Keratinocyte (primary cell): ENCODE measurements at regions not wholly inside any gene's neighbourhood (a gene's known extent, or its start where the extent isn't known, plus 50 kb on each side); places are given as distances from the start of the nearest gene placed in this dataset.

Experiments
- DNase-seq: peaks from one replicate; pipeline ENCODE4 v3.0.0-alpha.2; 2011; ENCODE audit warnings: low read depth, missing footprints, low spot score
- FAIRE-seq: peaks from 2 replicates; lab custom pipeline; 2011; peaks lifted over from hg19 to GRCh38; lab: Jason Lieb, UNC
- H2AFZ ChIP-seq: 2 replicates; pipeline ENCODE4 v1.6.0; 2012; ENCODE audit warnings: low read length, control low read depth, inconsistent platforms; ENCODE audit not compliant: control insufficient read depth
- H3K27ac ChIP-seq: 2 replicates; pipeline ENCODE4 v1.5.1; 2011; ENCODE audit warnings: low read length; ENCODE audit not compliant: control insufficient read depth, insufficient read depth
- H3K27me3 ChIP-seq: 3 replicates; pipeline ENCODE4 v1.6.0; 2011; ENCODE audit warnings: low read length; ENCODE audit not compliant: control insufficient read depth, insufficient read depth; ENCODE audit errors: extremely low read depth
- H3K36me3 ChIP-seq, 2 experiments: 2 replicates in 1 of 2; 3 replicates in 1 of 2; pipeline ENCODE4 v1.5.1; 2011; ENCODE audit warnings: low read length in 2 of 2, mild to moderate bottlenecking in 1 of 2; ENCODE audit not compliant: control insufficient read depth in 2 of 2, insufficient read depth in 2 of 2; ENCODE audit errors: extremely low read depth in 1 of 2
- H3K4me1 ChIP-seq: 3 replicates; pipeline ENCODE4 v1.5.1; 2011; ENCODE audit warnings: low read length; ENCODE audit not compliant: control insufficient read depth, insufficient read depth; ENCODE audit errors: extremely low read depth
- H3K4me2 ChIP-seq: 3 replicates; pipeline ENCODE4 v1.6.0; 2011; ENCODE audit warnings: low read depth, low read length; ENCODE audit not compliant: control insufficient read depth, insufficient read depth; ENCODE audit errors: extremely low read depth
- H3K4me3 ChIP-seq, 3 experiments: fragments of 200-600 bp in 1 of 3; sonication (generic) in 1 of 3; 2 replicates in 2 of 3; 3 replicates in 1 of 3; pipeline ENCODE4 v1.5.1; 2011 to 2016; ENCODE audit warnings: low read length in 3 of 3, mild to moderate bottlenecking in 3 of 3, control low read depth in 2 of 3, inconsistent platforms in 1 of 3, low read depth in 1 of 3, mixed read lengths in 1 of 3, mixed run types in 1 of 3, moderate library complexity in 1 of 3; ENCODE audit not compliant: control insufficient read depth in 2 of 3, insufficient read depth in 2 of 3; ENCODE audit errors: extremely low read depth in 1 of 3
- H3K79me2 ChIP-seq: 2 replicates; pipeline ENCODE4 v1.6.0; 2012; ENCODE audit warnings: low read length; ENCODE audit not compliant: control insufficient read depth, insufficient read depth
- H3K9ac ChIP-seq: 3 replicates; pipeline ENCODE4 v1.6.0; 2011; ENCODE audit warnings: low read length; ENCODE audit not compliant: control insufficient read depth, insufficient read depth; ENCODE audit errors: extremely low read depth
- H3K9me1 ChIP-seq: 3 replicates; pipeline ENCODE4 v1.6.0; 2011; ENCODE audit warnings: low read length; ENCODE audit not compliant: control insufficient read depth, insufficient read depth; ENCODE audit errors: extremely low read depth
- H3K9me3 ChIP-seq: 2 replicates; pipeline ENCODE4 v1.5.1; 2012; ENCODE audit warnings: low read depth, low read length; ENCODE audit not compliant: control insufficient read depth
- H4K20me1 ChIP-seq: 3 replicates; pipeline ENCODE4 v1.6.0; 2011; ENCODE audit warnings: low read length; ENCODE audit not compliant: control insufficient read depth, insufficient read depth; ENCODE audit errors: extremely low read depth
- CTCF ChIP-seq, 3 experiments: IDR thresholded peaks in 1 of 3; conservative IDR thresholded peaks in 1 of 3; optimal IDR thresholded peaks in 1 of 3; 2 replicates in 2 of 3; 3 replicates in 1 of 3; pipeline versions ENCODE3 to v1.5.1; 2011; ENCODE audit warnings: low read length in 3 of 3, mild to moderate bottlenecking in 3 of 3, moderate library complexity in 2 of 3, control low read depth in 1 of 3, inconsistent platforms in 1 of 3; ENCODE audit not compliant: insufficient read depth in 2 of 3; ENCODE audit errors: extremely low read depth in 1 of 3
- EZH2 ChIP-seq: IDR thresholded peaks from one replicate; pipeline ENCODE4 v1.6.1; 2012; ENCODE audit warnings: inconsistent platforms, mild to moderate bottlenecking, low read length, moderate library complexity
- dilution Hi-C: fragments of 300-500 bp; cut with MboI; formaldehyde crosslinking; loops from one replicate; pipeline ENCODE4 v1.7.0; 2020; ENCODE audit warnings: low sequenced_read_pairs; ENCODE audit not compliant: extremely low pct_ligation_motif_present

GRCh38 chr6:105621564-105622175 is 218.8 kb upstream of the PREP start:
- H3K9ac ChIP-seq, result no peak overlapping the region
- H3K4me1 ChIP-seq, result peaks cover 8% of the 10 kb centered on the region
- no peaks in the 10 kb centered on the region for H3K9me3 ChIP-seq
- TF ChIP-seq EZH2 (no peak), CTCF (optimal IDR thresholded peaks at IDR 0.05 in 1 of 3, IDR thresholded peaks at IDR 0.05 in 1 of 3, conservative IDR thresholded peaks at IDR 0.05 in 1 of 3; ENCODE audit: extremely low read depth in 1 of 3, insufficient read depth in 2 of 3, low read length in 3 of 3) (no peak)
- H4K20me1 ChIP-seq, result no peaks in the 10 kb centered on the region
- no peak overlapping the region for H3K27ac ChIP-seq
- H3K9me1 ChIP-seq, result no peaks in the 10 kb centered on the region
- no peaks in the 10 kb centered on the region for H3K27me3 ChIP-seq
- no peak overlapping the region for H3K4me3 ChIP-seq
- H3K79me2 ChIP-seq, result no peaks in the 10 kb centered on the region
- no peak overlapping the region for H3K4me2 ChIP-seq
- H3K36me3 ChIP-seq, result no peaks in the 10 kb centered on the region
- DNase-seq, result no peak
- H2AFZ ChIP-seq, result no peak overlapping the region
- FAIRE-seq, result no peak
- dilution Hi-C loops, result no loop called here

DNA sequence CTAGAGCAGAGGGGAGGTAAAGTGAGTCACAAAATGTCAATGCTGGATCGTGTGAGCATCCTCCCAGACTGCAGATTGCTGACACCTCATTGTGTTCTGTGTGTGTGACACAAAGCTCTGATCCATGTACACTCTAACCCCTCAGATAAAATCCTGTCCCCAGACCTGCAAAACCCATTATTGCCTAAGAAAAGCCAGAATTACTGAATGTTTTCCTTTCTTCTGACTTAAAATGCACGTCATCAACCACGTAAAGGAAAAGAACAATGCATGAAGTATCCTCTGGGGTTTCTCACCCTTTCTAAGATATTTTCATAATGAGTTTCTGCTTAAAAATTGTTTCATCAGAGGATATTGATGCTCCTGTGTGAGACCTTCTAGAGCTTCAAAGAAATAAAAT is 218.0 kb upstream of the PREP start:
- H3K36me3 ChIP-seq, result no peaks in the 10 kb centered on the region
- H3K9me1 ChIP-seq, result no peaks in the 10 kb centered on the region
- H4K20me1 ChIP-seq, result no peaks in the 10 kb centered on the region
- H3K4me1 ChIP-seq, result peaks cover 3% of the 10 kb centered on the region
- H3K27ac ChIP-seq, result no peak overlapping the region
- DNase-seq, result no peak
- H3K27me3 ChIP-seq, result no peaks in the 10 kb centered on the region
- H3K9me3 ChIP-seq, result no peaks in the 10 kb centered on the region
- no peak for FAIRE-seq
- H3K79me2 ChIP-seq, result no peaks in the 10 kb centered on the region
- H3K9ac ChIP-seq, result no peak overlapping the region
- H3K4me3 ChIP-seq, result no peak overlapping the region
- dilution Hi-C loops, result no loop called here
- no peak for TF ChIP-seq EZH2
- no peak for TF ChIP-seq CTCF (optimal IDR thresholded peaks at IDR 0.05 in 1 of 3, IDR thresholded peaks at IDR 0.05 in 1 of 3, conservative IDR thresholded peaks at IDR 0.05 in 1 of 3; ENCODE audit: extremely low read depth in 1 of 3, insufficient read depth in 2 of 3, low read length in 3 of 3)
- H2AFZ ChIP-seq, result no peak overlapping the region
- H3K4me2 ChIP-seq, result no peak overlapping the region
